Gastroesophageal sphincter (tissue), 4 donors: ENCODE measurements at regions not wholly inside any gene's neighbourhood (a gene's known extent, or its start where the extent isn't known, plus 50 kb on each side); places are given as distances from the start of the nearest gene placed in this dataset.

ENCODE experiments used
- ATAC-seq: fragments of 150-250 bp; one replicate; pipeline ENCODE4 v1.9.1; 2016; ENCODE audit warnings: mild to moderate bottlenecking, moderate library complexity
- H3K27ac ChIP-seq, 4 donors: fragments of 200-600 bp; sonication (generic) in 3 of 4; 1 replicate in 3 of 4; 2 replicates in 1 of 4; pipeline ENCODE4 v1.5.1; 2016 to 2019
- H3K27me3 ChIP-seq: fragments of 200-600 bp; sonication (generic); one replicate; pipeline ENCODE4 v1.5.1; 2019
- H3K36me3 ChIP-seq, 2 donors: fragments of 200-600 bp; sonication (generic); one replicate each; pipeline ENCODE4 v1.5.1; 2019; ENCODE audit warnings: control low read depth in 1 of 2
- H3K4me1 ChIP-seq, 3 donors: fragments of 200-600 bp; sonication (generic); 1 replicate in 2 of 3; 2 replicates in 1 of 3; pipeline ENCODE4 v1.5.1; 2016 to 2019; ENCODE audit warnings: control low read depth in 2 of 3
- H3K4me3 ChIP-seq, 2 donors: fragments of 200-600 bp; sonication (generic); one replicate each; pipeline ENCODE4 v1.5.1; 2019; ENCODE audit warnings: mild to moderate bottlenecking in 1 of 2, moderate library complexity in 1 of 2
- H3K9me3 ChIP-seq, 3 donors: fragments of 200-600 bp; sonication (generic); one replicate each; pipeline ENCODE4 v1.5.1; 2017 to 2019; ENCODE audit warnings: control low read depth in 2 of 3
- EP300 ChIP-seq: sonication (generic); formaldehyde crosslinking; IDR thresholded peaks from one replicate; pipeline ENCODE4 v1.6.1; 2017; ENCODE audit warnings: antibody characterized with exemption, mild to moderate bottlenecking
- POLR2A ChIP-seq, 2 donors: fragments of 450-650 bp; IDR thresholded peaks; one replicate each; pipeline ENCODE4 v1.6.1; 2017; ENCODE audit warnings: antibody characterized with exemption in 2 of 2, mild to moderate bottlenecking in 2 of 2, moderate library complexity in 1 of 2
- POLR2AphosphoS5 ChIP-seq: sonication (generic); formaldehyde crosslinking; IDR thresholded peaks from one replicate; pipeline ENCODE4 v1.6.1; 2017; ENCODE audit warnings: antibody characterized with exemption
- WGBS, 2 donors: methylation state at CpG; one replicate each; pipeline ENCODE4 v1.1.5; 2018; ENCODE audit warnings: low coverage in 1 of 2; 5-methylcytosine and 5-hydroxymethylcytosine counted together
- TF ChIP-seq, protein P1 (sequence below), 4 experiments: fragments of 200-600 bp in 2 of 4; fragments of 450-650 bp in 2 of 4; sonication (generic) in 1 of 4; IDR thresholded peaks; one replicate each; pipeline ENCODE4 v1.5.1; 2017 to 2019; ENCODE audit warnings: antibody characterized with exemption in 4 of 4, mild to moderate bottlenecking in 2 of 4, moderate library complexity in 2 of 4

GRCh38 chr7:155201325-155202087 is 96.2 kb upstream of the INSIG1 start:
- no peak for ATAC-seq
- Histone ChIP-seq H3K36me3 (no peaks in the 10 kb centered on the region), H3K4me1 (no peaks in the 10 kb centered on the region), H3K27ac (no peak overlapping the region), H3K27me3 (peaks cover 49% of the 10 kb centered on the region), H3K9me3 (peaks cover 0 to 7% (median 0%) of the 10 kb centered on the region in 3 donors), H3K4me3 (no peak overlapping the region)
- TF ChIP-seq POLR2A (IDR thresholded peaks at IDR 0.05) (no peak), POLR2AphosphoS5 (no peak), EP300 (no peak)
- TF ChIP-seq, protein P1, sequence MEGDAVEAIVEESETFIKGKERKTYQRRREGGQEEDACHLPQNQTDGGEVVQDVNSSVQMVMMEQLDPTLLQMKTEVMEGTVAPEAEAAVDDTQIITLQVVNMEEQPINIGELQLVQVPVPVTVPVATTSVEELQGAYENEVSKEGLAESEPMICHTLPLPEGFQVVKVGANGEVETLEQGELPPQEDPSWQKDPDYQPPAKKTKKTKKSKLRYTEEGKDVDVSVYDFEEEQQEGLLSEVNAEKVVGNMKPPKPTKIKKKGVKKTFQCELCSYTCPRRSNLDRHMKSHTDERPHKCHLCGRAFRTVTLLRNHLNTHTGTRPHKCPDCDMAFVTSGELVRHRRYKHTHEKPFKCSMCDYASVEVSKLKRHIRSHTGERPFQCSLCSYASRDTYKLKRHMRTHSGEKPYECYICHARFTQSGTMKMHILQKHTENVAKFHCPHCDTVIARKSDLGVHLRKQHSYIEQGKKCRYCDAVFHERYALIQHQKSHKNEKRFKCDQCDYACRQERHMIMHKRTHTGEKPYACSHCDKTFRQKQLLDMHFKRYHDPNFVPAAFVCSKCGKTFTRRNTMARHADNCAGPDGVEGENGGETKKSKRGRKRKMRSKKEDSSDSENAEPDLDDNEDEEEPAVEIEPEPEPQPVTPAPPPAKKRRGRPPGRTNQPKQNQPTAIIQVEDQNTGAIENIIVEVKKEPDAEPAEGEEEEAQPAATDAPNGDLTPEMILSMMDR (IDR thresholded peaks at IDR 0.05): no peak
- 73 to 97% methylated on average over 5 to 6 of the region's 17 CpGs for WGBS, 2 donors

DNA sequence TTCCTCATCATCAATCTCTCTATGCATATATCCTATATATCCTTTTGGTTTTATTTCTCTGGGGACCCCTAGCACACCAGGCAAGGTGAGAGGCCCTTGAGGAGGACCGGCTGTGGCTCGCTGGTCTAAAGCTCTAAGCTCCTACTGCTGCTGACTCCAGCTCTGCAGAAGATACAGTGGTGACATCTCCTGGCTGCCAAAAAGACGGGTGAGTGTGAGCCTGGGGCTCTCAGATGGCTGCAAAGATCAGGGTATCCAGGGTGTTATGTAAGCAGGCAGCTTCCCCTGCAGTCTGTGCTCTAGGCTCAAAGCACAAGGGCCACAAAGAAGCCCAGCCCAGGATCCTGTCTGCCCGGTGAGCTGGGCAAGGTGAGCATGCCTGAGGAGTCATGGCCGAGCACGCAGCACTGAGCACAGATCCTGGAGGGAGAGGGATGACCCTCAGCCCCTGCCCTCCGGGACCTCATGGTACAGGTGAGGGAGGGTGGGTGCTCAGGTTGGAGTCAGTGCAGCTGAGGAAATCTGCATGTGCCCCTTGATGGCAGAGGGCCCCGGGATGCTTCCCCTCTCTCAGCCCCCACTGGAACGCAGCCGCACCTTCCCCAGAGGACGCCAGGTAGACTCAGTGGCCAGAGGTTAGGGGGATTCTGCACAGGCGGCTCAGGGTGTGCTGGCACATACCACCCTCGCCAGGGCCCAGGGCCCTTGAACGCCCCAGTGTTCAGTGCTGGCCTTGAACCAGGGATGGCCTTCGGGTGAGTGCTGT is 95.4 kb upstream of the INSIG1 start:
- no peak for TF ChIP-seq POLR2AphosphoS5
- TF ChIP-seq EP300: no peak
- TF ChIP-seq, protein P1 (IDR thresholded peaks at IDR 0.05): no peak
- no peak for TF ChIP-seq POLR2A (IDR thresholded peaks at IDR 0.05)
- Histone ChIP-seq H3K27me3 (peaks cover 49% of the 10 kb centered on the region), H3K4me1 (no peaks in the 10 kb centered on the region), H3K27ac (no peak overlapping the region), H3K9me3 (no peaks in the 10 kb centered on the region), H3K36me3 (no peaks in the 10 kb centered on the region), H3K4me3 (no peak overlapping the region)
- 88% methylated on average over 5 of the region's 15 CpGs; no CpG with 5 or more reads in 1 of the 2 donors for WGBS, 2 donors
- ATAC-seq: no peak

- ATAC-seq: no peak
- H3K9me3 ChIP-seq: no peaks in the 10 kb centered on the region
- 100% methylated on average over 1 of the region's 17 CpGs; no CpG with 5 or more reads in 1 of the 2 donors for WGBS, 2 donors
These were observed 94.4 kb upstream of the INSIG1 start for GRCh38 chr7:155203059-155203881.

DNA sequence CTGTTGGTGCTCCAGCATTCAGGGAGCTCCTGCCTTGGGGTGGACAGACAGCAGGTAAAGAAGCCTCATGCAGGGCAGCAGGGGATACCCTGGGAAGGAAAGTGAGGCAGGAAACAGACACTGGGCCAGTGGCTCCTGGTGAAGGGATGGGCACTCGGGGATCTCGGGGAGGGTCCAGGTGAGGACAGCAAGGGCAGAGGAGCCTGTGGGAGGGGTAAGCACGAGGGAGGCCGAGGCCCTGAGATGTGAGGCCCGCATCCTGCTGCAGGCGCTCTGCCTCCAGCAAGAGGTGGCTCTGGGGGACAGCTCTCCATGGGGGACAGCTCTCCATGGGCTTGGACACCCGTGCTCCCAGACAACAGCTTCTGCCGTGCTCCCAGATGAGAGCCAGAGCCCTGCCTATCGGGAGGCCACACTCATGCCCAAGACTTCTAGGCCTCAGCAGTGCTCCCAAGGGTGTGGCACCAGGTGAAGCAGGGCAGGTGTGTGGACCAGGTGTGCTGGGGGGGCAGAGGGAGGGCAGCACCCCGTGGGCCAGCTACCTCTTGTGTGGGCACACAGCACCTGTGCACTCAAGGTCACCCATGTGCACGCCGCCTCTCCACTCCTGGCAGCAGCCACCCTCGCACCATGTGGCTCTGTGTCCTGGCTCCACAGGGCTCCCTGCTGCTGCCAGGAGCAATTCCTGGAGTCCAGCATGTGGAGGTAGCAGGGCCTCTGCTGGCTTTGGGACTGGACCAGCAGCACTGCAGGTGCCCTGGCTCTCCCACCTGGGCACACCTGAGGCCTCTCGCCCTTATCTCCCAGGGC is 93.6 kb upstream of the INSIG1 start:
- H3K27ac ChIP-seq: no peak overlapping the region

More at GRCh38 chr7:155203059-155203881, 94.4 kb upstream of the INSIG1 start:
- Histone ChIP-seq H3K4me1 (no peaks in the 10 kb centered on the region), H3K4me3 (no peak overlapping the region), H3K27ac (no peak overlapping the region), H3K36me3 (no peaks in the 10 kb centered on the region), H3K27me3 (peaks cover 46% of the 10 kb centered on the region)
- TF ChIP-seq EP300: no peak
- TF ChIP-seq POLR2AphosphoS5: no peak
- TF ChIP-seq POLR2A (IDR thresholded peaks at IDR 0.05): no peak
- TF ChIP-seq, protein P1 (IDR thresholded peaks at IDR 0.05): no peak

More for the DNA sequence above, 93.6 kb upstream of the INSIG1 start:
- H3K36me3 ChIP-seq: no peaks in the 10 kb centered on the region
- no peaks in the 10 kb centered on the region for H3K9me3 ChIP-seq
- ATAC-seq: no peak
- no peaks in the 10 kb centered on the region for H3K4me1 ChIP-seq
- TF ChIP-seq EP300 (no peak), POLR2AphosphoS5 (no peak), POLR2A (IDR thresholded peaks at IDR 0.05) (no peak)
- TF ChIP-seq, protein P1 (IDR thresholded peaks at IDR 0.05): no peak
- WGBS, 2 donors: 83% methylated on average over 3 of the region's 14 CpGs; no CpG with 5 or more reads in 1 of the 2 donors
- H3K27me3 ChIP-seq: peaks cover 41% of the 10 kb centered on the region
- no peak overlapping the region for H3K4me3 ChIP-seq
